T-cell (primary cell): ENCODE measurements at regions not wholly inside any gene's neighbourhood (a gene's known extent, or its start where the extent isn't known, plus 50 kb on each side); places are given as distances from the start of the nearest gene placed in this dataset.

Source experiments
- ATAC-seq, 4 experiments: fragments of 200-7000 bp in 3 of 4; fragments of 150-1000 bp in 1 of 4; cut with Tn5 transposase; replicated peaks in 1 of 4; 1 replicate in 3 of 4; 2 replicates in 1 of 4; pipeline ENCODE4 v1.10.0; 2021; ENCODE audit warnings: moderate library complexity in 3 of 4, mild to moderate bottlenecking in 2 of 4, moderate number of reproducible peaks in 1 of 4
- CTCF ChIA-PET, 2 donors: fragments of 300-600 bp; sonication (Branson Sonifier 250); formaldehyde crosslinking; loops; one replicate each; lab custom pipeline; 2022; ENCODE audit warnings: antibody characterized with exemption in 2 of 2; lab: Charles Lee
- POLR2A ChIA-PET, 2 donors: fragments of 300-600 bp; sonication (Branson Sonifier 250); formaldehyde crosslinking; loops; one replicate each; lab custom pipeline; 2022; ENCODE audit warnings: antibody characterized with exemption in 2 of 2; lab: Charles Lee
- DNase-seq, 35 experiments: peaks; one replicate each; pipeline versions ENCODE4 v3.0.0 to v3.0.0-alpha.2; 2013 to 2023
- H3K27ac ChIP-seq: one replicate; pipeline ENCODE4 v1.5.1; 2013; ENCODE audit warnings: low read length
- H3K27me3 ChIP-seq, 2 experiments: replicated peaks in 1 of 2; 1 replicate in 1 of 2; 2 replicates in 1 of 2; pipeline versions ENCODE4 v1.6.1 to v1.7.0; 2013; ENCODE audit warnings: low read length in 1 of 2, mixed read lengths in 1 of 2; ENCODE audit not compliant: control insufficient read depth in 2 of 2, insufficient read depth in 2 of 2; ENCODE audit errors: extremely low read depth in 1 of 2
- H3K36me3 ChIP-seq, 2 donors: 1 replicate in 1 of 2; 2 replicates in 1 of 2; pipeline versions ENCODE4 v1.6.1 to v1.7.0; 2013; ENCODE audit warnings: low read length in 1 of 2; ENCODE audit not compliant: control insufficient read depth in 2 of 2, insufficient read depth in 1 of 2; ENCODE audit errors: extremely low read depth in 1 of 2
- H3K4me1 ChIP-seq, 2 experiments: 1 replicate in 1 of 2; 2 replicates in 1 of 2; pipeline versions ENCODE4 v1.6.1 to v1.7.0; 2013; ENCODE audit warnings: low read length in 2 of 2, mixed read lengths in 1 of 2; ENCODE audit not compliant: insufficient read depth in 2 of 2, control insufficient read depth in 1 of 2; ENCODE audit errors: extremely low read depth in 1 of 2
- H3K4me3 ChIP-seq, 2 donors: 1 replicate in 1 of 2; 2 replicates in 1 of 2; pipeline versions ENCODE4 v1.5.1 to v1.7.0; 2013; ENCODE audit warnings: mild to moderate bottlenecking in 2 of 2, low read length in 1 of 2, moderate library complexity in 1 of 2; ENCODE audit not compliant: control insufficient read depth in 1 of 2; ENCODE audit errors: extremely low read depth in 1 of 2
- H3K9me3 ChIP-seq: 2 replicates; pipeline ENCODE4 v1.7.0; 2013
- H3K27ac Mint-ChIP-seq, 2 donors: one replicate each; pipeline ENCODE4 v1.8.0; 2020 to 2021; ENCODE audit warnings: mild to moderate bottlenecking in 2 of 2, mixed read lengths in 2 of 2
- H3K27me3 Mint-ChIP-seq, 2 donors: one replicate each; pipeline ENCODE4 v1.8.0; 2021 to 2022; ENCODE audit warnings: mixed read lengths in 2 of 2
- H3K36me3 Mint-ChIP-seq: one replicate; pipeline ENCODE4 v1.8.0; 2021; ENCODE audit warnings: mixed read lengths
- H3K4me1 Mint-ChIP-seq, 3 donors: one replicate each; pipeline ENCODE4 v1.8.0; 2020 to 2022; ENCODE audit warnings: mixed read lengths in 3 of 3, mild to moderate bottlenecking in 1 of 3
- H3K4me3 Mint-ChIP-seq, 3 donors: one replicate each; pipeline ENCODE4 v1.8.0; 2020 to 2022; ENCODE audit warnings: mild to moderate bottlenecking in 3 of 3, mixed read lengths in 3 of 3, moderate library complexity in 3 of 3
- H3K9me3 Mint-ChIP-seq, 3 donors: one replicate each; pipeline ENCODE4 v1.8.0; 2020 to 2022; ENCODE audit warnings: mixed read lengths in 3 of 3
- WGBS: methylation state at CpG from one replicate; pipeline ENCODE4 v1.1.5; 2013; ENCODE audit warnings: missing lambda C conversion rate; ENCODE audit not compliant: insufficient coverage; 5-methylcytosine and 5-hydroxymethylcytosine counted together

GRCh38 chr2:5373200-5373599, 319.0 kb upstream of the SOX11 start:
- Mint-ChIP-seq H3K9me3 (peaks cover 0 to 3% (median 3%) of the 10 kb centered on the region in 3 donors), H3K4me3 (no peak overlapping the region), H3K4me1 (no peaks in the 10 kb centered on the region), H3K27ac (no peak overlapping the region), H3K27me3 (peaks cover 1 to 3% of the 10 kb centered on the region in 2 donors), H3K36me3 (no peaks in the 10 kb centered on the region)
- no peak overlapping the region for H3K4me3 ChIP-seq
- ATAC-seq (no peak), DNase-seq (no peak)
- no peaks in the 10 kb centered on the region for H3K36me3 ChIP-seq
- H3K4me1 ChIP-seq: no peaks in the 10 kb centered on the region
- ChIA-PET POLR2A (no interaction called here), CTCF (no interaction called here)
- no peak overlapping the region for H3K27ac ChIP-seq
- no peaks in the 10 kb centered on the region for H3K9me3 ChIP-seq
- WGBS: 23% methylated on average over 4 of the region's 6 CpGs
- no peaks in the 10 kb centered on the region for H3K27me3 ChIP-seq

GRCh38 chr2:5374762-5375161, 317.4 kb upstream of the SOX11 start:
- peaks cover 0 to 6% (median 0%) of the 10 kb centered on the region in 3 donors for H3K9me3 Mint-ChIP-seq
- DNase-seq (no peak), ATAC-seq (no peak)
- no peak overlapping the region for H3K4me3 Mint-ChIP-seq
- H3K4me1 Mint-ChIP-seq: no peaks in the 10 kb centered on the region
- H3K27me3 Mint-ChIP-seq: peaks cover 0 to 3% of the 10 kb centered on the region in 2 donors
- no peaks in the 10 kb centered on the region for H3K4me1 ChIP-seq
- H3K4me3 ChIP-seq: no peak overlapping the region
- H3K27ac Mint-ChIP-seq: no peak overlapping the region
- ChIA-PET CTCF (no interaction called here), POLR2A (no interaction called here)
- H3K27me3 ChIP-seq: no peaks in the 10 kb centered on the region
- no peaks in the 10 kb centered on the region for H3K36me3 ChIP-seq
- H3K9me3 ChIP-seq: no peaks in the 10 kb centered on the region
- no peak overlapping the region for H3K27ac ChIP-seq
- H3K36me3 Mint-ChIP-seq: no peaks in the 10 kb centered on the region
- 14% methylated on average over 1 of the region's 10 CpGs for WGBS

- no peak for ATAC-seq
- Histone ChIP-seq H3K36me3 (no peaks in the 10 kb centered on the region), H3K9me3 (no peaks in the 10 kb centered on the region), H3K4me3 (no peak overlapping the region), H3K4me1 (no peaks in the 10 kb centered on the region), H3K27me3 (no peaks in the 10 kb centered on the region), H3K27ac (no peak overlapping the region)
- DNase-seq: no peak
- H3K9me3 Mint-ChIP-seq: peaks cover 0 to 2% (median 0%) of the 10 kb centered on the region in 3 donors
- no peaks in the 10 kb centered on the region for H3K36me3 Mint-ChIP-seq
- H3K27me3 Mint-ChIP-seq: peaks cover 0 to 3% of the 10 kb centered on the region in 2 donors
- ChIA-PET CTCF (no interaction called here), POLR2A (no interaction called here)
- WGBS: 100% methylated on average over 2 of the region's 2 CpGs
- H3K27ac Mint-ChIP-seq: no peak overlapping the region
- no peak overlapping the region for H3K4me3 Mint-ChIP-seq
- no peaks in the 10 kb centered on the region for H3K4me1 Mint-ChIP-seq
Measured at GRCh38 chr2:5377323-5377722, 314.9 kb upstream of the SOX11 start.

- Histone ChIP-seq H3K4me1 (no peaks in the 10 kb centered on the region), H3K9me3 (no peaks in the 10 kb centered on the region), H3K36me3 (no peaks in the 10 kb centered on the region), H3K27me3 (no peaks in the 10 kb centered on the region), H3K4me3 (no peak overlapping the region), H3K27ac (no peak overlapping the region)
- no peak for DNase-seq
- no peak for ATAC-seq
- Mint-ChIP-seq H3K4me3 (no peak overlapping the region), H3K27ac (no peak overlapping the region), H3K36me3 (no peaks in the 10 kb centered on the region), H3K9me3 (peaks cover 3 to 5% (median 4%) of the 10 kb centered on the region in 3 donors), H3K27me3 (no peaks in the 10 kb centered on the region), H3K4me1 (no peaks in the 10 kb centered on the region)
- ChIA-PET POLR2A (no interaction called here), CTCF (no interaction called here)
- no CpG with 5 or more reads among the region's 1 CpG for WGBS
Measured at GRCh38 chr2:5379811-5380210, 312.4 kb upstream of the SOX11 start.

DNA sequence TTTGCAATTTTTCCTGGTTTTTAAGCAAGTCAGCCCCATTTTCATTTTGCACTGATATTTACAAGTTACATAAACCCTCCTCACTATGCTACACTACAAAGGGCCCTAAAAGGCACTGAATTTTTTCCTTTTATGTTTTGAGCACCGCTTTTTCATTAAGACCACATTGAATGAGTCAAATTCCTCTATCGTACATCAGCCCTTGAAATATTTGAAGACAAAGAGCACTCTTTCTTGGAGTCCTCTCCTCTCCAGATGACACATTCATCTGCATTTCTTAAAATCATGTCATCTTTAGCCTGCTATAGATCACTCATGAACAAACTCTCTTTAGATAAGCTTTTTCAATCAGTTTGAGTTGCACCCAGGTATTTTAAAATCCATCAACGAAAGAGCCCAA, 306.6 kb upstream of the SOX11 start:
- peaks cover 5 to 10% (median 10%) of the 10 kb centered on the region in 3 donors for H3K9me3 Mint-ChIP-seq
- no peaks in the 10 kb centered on the region for H3K27me3 Mint-ChIP-seq
- DNase-seq: no peak
- ChIA-PET POLR2A (no interaction called here), CTCF (no interaction called here)
- no peak overlapping the region for H3K27ac ChIP-seq
- H3K27ac Mint-ChIP-seq: no peak overlapping the region
- no peaks in the 10 kb centered on the region for H3K36me3 Mint-ChIP-seq
- no peak overlapping the region for H3K4me3 Mint-ChIP-seq
- H3K27me3 ChIP-seq: no peaks in the 10 kb centered on the region
- H3K4me3 ChIP-seq: no peak overlapping the region
- H3K4me1 ChIP-seq: no peaks in the 10 kb centered on the region
- no peak for ATAC-seq
- no peaks in the 10 kb centered on the region for H3K9me3 ChIP-seq
- no peaks in the 10 kb centered on the region for H3K36me3 ChIP-seq
- no peaks in the 10 kb centered on the region for H3K4me1 Mint-ChIP-seq
- WGBS: 95% methylated on average over 2 of the region's 3 CpGs

GRCh38 chr2:5387406-5387805, 304.8 kb upstream of the SOX11 start:
- ChIA-PET CTCF (no interaction called here), POLR2A (no interaction called here)
- no peak for ATAC-seq
- DNase-seq: no peak
- no peaks in the 10 kb centered on the region for H3K27me3 ChIP-seq
- Mint-ChIP-seq H3K27ac (no peak overlapping the region), H3K27me3 (no peaks in the 10 kb centered on the region), H3K4me1 (no peaks in the 10 kb centered on the region), H3K36me3 (no peaks in the 10 kb centered on the region), H3K4me3 (no peak overlapping the region), H3K9me3 (peaks cover 5 to 10% (median 10%) of the 10 kb centered on the region in 3 donors)
- no peak overlapping the region for H3K27ac ChIP-seq
- H3K36me3 ChIP-seq: no peaks in the 10 kb centered on the region
- no peak overlapping the region for H3K4me3 ChIP-seq
- H3K9me3 ChIP-seq: no peaks in the 10 kb centered on the region
- no peaks in the 10 kb centered on the region for H3K4me1 ChIP-seq
- no CpG with 5 or more reads among the region's 2 CpGs for WGBS

GRCh38 chr2:5389740-5390139, 302.4 kb upstream of the SOX11 start:
- ATAC-seq: no peak
- no peak overlapping the region for H3K4me3 Mint-ChIP-seq

More at GRCh38 chr2:5389740-5390139, 302.4 kb upstream of the SOX11 start:
- Mint-ChIP-seq H3K4me1 (no peaks in the 10 kb centered on the region), H3K27ac (no peak overlapping the region), H3K27me3 (no peaks in the 10 kb centered on the region), H3K36me3 (no peaks in the 10 kb centered on the region), H3K9me3 (peaks cover 2 to 7% (median 6%) of the 10 kb centered on the region in 3 donors)
- ChIA-PET CTCF (no interaction called here), POLR2A (no interaction called here)
- Histone ChIP-seq H3K4me3 (no peak overlapping the region), H3K4me1 (no peaks in the 10 kb centered on the region), H3K9me3 (no peaks in the 10 kb centered on the region), H3K27me3 (no peaks in the 10 kb centered on the region), H3K27ac (no peak overlapping the region), H3K36me3 (no peaks in the 10 kb centered on the region)
- no peak for DNase-seq
- 43% methylated on average over 4 of the region's 5 CpGs for WGBS
